ENCODE measurements at regions not wholly inside any gene's neighbourhood (a gene's known extent, or its start where the extent isn't known, plus 50 kb on each side); places are given as distances from the start of the nearest gene placed in this dataset.
"Not testable (repeated sequence)": the region's sequence is repeated elsewhere in the genome, so short reads cannot be mapped to it uniquely, and the experiment has no call there.

- no peak for DNase-seq
These were observed 174.9 kb upstream of the RPH3A start for GRCh38 chr12:112616469-112617152.

- DNase-seq: no peak
These were observed 174.4 kb upstream of the RPH3A start for GRCh38 chr12:112617153-112617505.

- DNase-seq: no peak
These were observed 163.7 kb upstream of the RPH3A start for GRCh38 chr12:112627851-112628250.

GRCh38 chr12:112631974-112632373 lies 159.6 kb upstream of the RPH3A start:
- DNase-seq: not testable (repeated sequence)

- DNase-seq: no peak
These were observed 156.5 kb upstream of the RPH3A start for GRCh38 chr12:112635036-112635435.

- DNase-seq: no peak
These were observed 153.1 kb upstream of the RPH3A start for GRCh38 chr12:112638420-112638819.

GRCh38 chr12:112645586-112645985 lies 146.0 kb upstream of the RPH3A start:
- no peak for DNase-seq

- DNase-seq: no peak
These were observed 135.4 kb upstream of the RPH3A start for GRCh38 chr12:112656141-112656540.

- DNase-seq: no peak
These were observed 127.0 kb upstream of the RPH3A start for GRCh38 chr12:112664569-112664968.

- DNase-seq: peak; percentile 4
These were observed 125.6 kb upstream of the RPH3A start for GRCh38 chr12:112665958-112666357.

GRCh38 chr12:112671564-112671963 lies 120.0 kb upstream of the RPH3A start:
- no peak for DNase-seq

- no peak for DNase-seq
These were observed 117.0 kb upstream of the RPH3A start for GRCh38 chr12:112674539-112674938.

- DNase-seq: no peak
These were observed 115.0 kb upstream of the RPH3A start for GRCh38 chr12:112676507-112676906.

GRCh38 chr12:112677050-112677765 lies 114.3 kb upstream of the RPH3A start:
- DNase-seq: no peak

GRCh38 chr12:112680993-112681392 lies 110.6 kb upstream of the RPH3A start:
- DNase-seq: no peak

GRCh38 chr12:112682586-112682985 lies 109.0 kb upstream of the RPH3A start:
- no peak for DNase-seq

GRCh38 chr12:112684742-112685141 lies 106.8 kb upstream of the RPH3A start:
- DNase-seq: no peak

- DNase-seq: no peak
These were observed 106.2 kb upstream of the RPH3A start for GRCh38 chr12:112685321-112685720.

GRCh38 chr12:112686373-112686772 lies 105.2 kb upstream of the RPH3A start:
- no peak for DNase-seq

GRCh38 chr12:112694065-112694464 lies 97.5 kb upstream of the RPH3A start:
- DNase-seq: no peak

GRCh38 chr12:112697441-112697840 lies 94.1 kb upstream of the RPH3A start:
- not testable (repeated sequence) for DNase-seq

GRCh38 chr12:112705037-112705632 lies 86.4 kb upstream of the RPH3A start:
- no peak for DNase-seq

GRCh38 chr12:112710414-112710813 lies 81.1 kb upstream of the RPH3A start:
- DNase-seq: no peak

GRCh38 chr12:112711026-112711425 lies 80.5 kb upstream of the RPH3A start:
- no peak for DNase-seq
